Tibial artery (tissue), 4 donors: ENCODE measurements at regions not wholly inside any gene's neighbourhood (a gene's known extent, or its start where the extent isn't known, plus 50 kb on each side); places are given as distances from the start of the nearest gene placed in this dataset.

Experiments
- DNase-seq, 2 donors: peaks; one replicate each; pipeline ENCODE4 v3.0.0-alpha.2; 2019
- H3K27ac ChIP-seq, 2 donors: fragments of 200-600 bp; sonication (generic) in 1 of 2; 1 replicate in 1 of 2; 2 replicates in 1 of 2; pipeline ENCODE4 v1.5.1; 2018 to 2019; ENCODE audit warnings: mild to moderate bottlenecking in 1 of 2
- H3K27me3 ChIP-seq, 2 donors: fragments of 200-600 bp; sonication (generic) in 1 of 2; one replicate each; pipeline versions ENCODE4 v1.5.1 to v1.6.0; 2016 to 2019
- H3K36me3 ChIP-seq, 3 donors: fragments of 200-600 bp; sonication (generic) in 2 of 3; one replicate each; pipeline ENCODE4 v1.5.1; 2016 to 2019; ENCODE audit warnings: mild to moderate bottlenecking in 2 of 3
- H3K4me1 ChIP-seq, 4 donors: fragments of 200-600 bp; sonication (generic) in 2 of 4; 1 replicate in 3 of 4; 2 replicates in 1 of 4; pipeline ENCODE4 v1.5.1; 2016 to 2019
- H3K4me3 ChIP-seq, 2 donors: fragments of 200-600 bp; sonication (generic) in 1 of 2; 1 replicate in 1 of 2; 2 replicates in 1 of 2; pipeline ENCODE4 v1.5.1; 2018 to 2019; ENCODE audit warnings: mild to moderate bottlenecking in 2 of 2
- H3K9me3 ChIP-seq, 3 donors: fragments of 200-600 bp; sonication (generic) in 1 of 3; one replicate each; pipeline ENCODE4 v1.5.1; 2016 to 2019
- CTCF ChIP-seq, 2 experiments: fragments of 200-600 bp in 1 of 2; fragments of 450-650 bp in 1 of 2; IDR thresholded peaks; one replicate each; pipeline ENCODE4 v1.5.1; 2017 to 2019; ENCODE audit warnings: antibody characterized with exemption in 2 of 2, mild to moderate bottlenecking in 1 of 2, moderate library complexity in 1 of 2
- intact Hi-C: fragments of 100-400 bp; cut with DNase I; formaldehyde crosslinking; loops from one replicate; pipeline ENCODE4 v1.15.0; 2023; ENCODE audit warnings: low total_unique reads

DNA sequence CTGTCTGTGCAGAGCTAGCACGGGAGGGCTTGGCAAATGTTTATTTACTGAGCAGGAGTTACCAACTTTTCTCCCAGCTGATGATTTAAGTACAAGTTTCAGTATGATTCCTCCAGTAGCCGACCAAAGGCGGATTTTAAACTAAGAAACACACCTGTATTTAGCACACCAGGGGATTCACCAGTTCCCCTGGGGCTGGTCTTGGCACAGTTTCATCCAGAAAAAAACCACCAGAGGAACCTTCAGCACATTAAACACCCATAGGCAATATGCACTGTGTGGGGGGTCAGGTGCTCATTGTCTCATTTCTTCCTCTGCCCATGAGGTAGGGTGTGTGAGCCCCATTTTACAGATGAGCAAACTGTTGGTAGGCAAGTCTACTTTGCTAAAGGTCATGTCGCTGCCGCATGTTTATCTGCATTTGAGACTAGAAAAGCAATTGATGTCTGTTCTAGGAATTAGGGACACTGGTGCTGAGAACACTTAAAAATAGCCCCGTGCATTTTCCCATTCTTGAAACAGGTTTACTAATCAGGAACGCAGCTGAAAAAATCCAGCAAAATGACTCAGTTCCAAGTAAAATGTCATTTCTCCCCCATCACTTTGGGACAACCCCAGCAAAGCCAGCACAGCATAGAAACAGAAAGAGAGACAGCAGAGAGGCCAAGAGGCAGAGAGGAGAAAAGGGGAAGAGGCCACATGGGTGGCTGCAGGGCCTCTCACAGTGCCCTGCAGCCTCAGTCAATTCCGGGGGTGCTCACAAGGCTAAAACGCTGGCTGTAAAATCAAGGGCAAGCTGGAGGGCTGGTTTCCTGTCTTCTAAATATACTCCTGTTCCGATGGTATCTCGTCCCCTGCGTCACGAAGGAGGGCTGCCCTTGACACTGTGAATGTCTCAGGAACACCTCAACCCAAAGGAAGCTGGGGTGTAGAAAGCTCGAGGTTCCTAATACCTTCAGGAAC is 166.8 kb upstream of the ID2 start:
- DNase-seq: no peak
- peaks cover 0 to 5% (median 0%) of the 10 kb centered on the region in 3 donors for H3K36me3 ChIP-seq
- H3K4me1 ChIP-seq: no peaks in the 10 kb centered on the region
- H3K27ac ChIP-seq: no peak overlapping the region
- intact Hi-C loops: no loop called here
- TF ChIP-seq CTCF (IDR thresholded peaks at IDR 0.05): no peak
- peaks cover 0 to 10% (median 5%) of the 10 kb centered on the region in 3 donors for H3K9me3 ChIP-seq
- H3K4me3 ChIP-seq: no peak overlapping the region
- no peaks in the 10 kb centered on the region for H3K27me3 ChIP-seq

GRCh38 chr2:8515864-8516533 is 165.9 kb upstream of the ID2 start:
- no peak overlapping the region for H3K27ac ChIP-seq
- H3K36me3 ChIP-seq: peaks cover 0 to 5% (median 0%) of the 10 kb centered on the region in 3 donors
- H3K27me3 ChIP-seq: no peaks in the 10 kb centered on the region
- H3K4me1 ChIP-seq: no peaks in the 10 kb centered on the region
- H3K4me3 ChIP-seq: no peak overlapping the region
- no peak for DNase-seq
- H3K9me3 ChIP-seq: peaks cover 0 to 10% (median 5%) of the 10 kb centered on the region in 3 donors
- TF ChIP-seq CTCF (IDR thresholded peaks at IDR 0.05): no peak
- intact Hi-C loops: no loop called here

DNA sequence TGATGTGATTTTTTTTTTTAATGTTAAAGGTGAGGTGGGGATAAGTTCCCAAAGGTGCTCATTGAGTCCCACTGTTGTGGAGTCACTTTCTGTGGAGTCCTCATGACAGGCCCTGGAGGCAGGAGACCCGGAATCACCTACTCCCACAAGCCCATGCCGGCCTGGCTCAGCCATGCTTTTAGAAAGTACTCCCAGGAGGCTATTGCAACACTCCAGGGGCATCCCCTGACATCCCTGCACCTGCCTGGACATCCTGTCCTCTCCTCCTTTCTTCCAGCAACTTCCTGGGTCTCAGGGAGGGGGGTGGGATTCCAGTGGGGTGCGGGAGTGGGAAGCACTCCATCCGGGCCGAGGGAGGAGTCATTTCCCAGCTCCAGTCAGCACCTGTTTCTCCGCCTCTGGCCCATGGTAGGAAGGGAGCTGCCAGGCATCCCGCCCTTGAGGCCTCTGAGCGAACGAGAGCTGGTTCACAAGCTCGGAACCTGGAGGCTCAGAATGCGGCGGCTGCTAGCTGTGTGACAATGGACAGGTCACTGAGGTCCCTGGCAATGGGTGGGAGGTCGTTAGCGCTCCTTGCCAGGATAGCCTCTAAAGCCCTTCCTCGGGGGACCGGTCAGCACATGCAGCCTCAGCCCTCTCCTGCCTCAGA is 163.9 kb upstream of the ID2 start:
- Histone ChIP-seq H3K27ac (no peak overlapping the region), H3K4me3 (no peak overlapping the region), H3K36me3 (peaks cover 0 to 5% (median 0%) of the 10 kb centered on the region in 3 donors), H3K4me1 (no peaks in the 10 kb centered on the region), H3K27me3 (no peaks in the 10 kb centered on the region), H3K9me3 (peaks cover 0 to 10% (median 5%) of the 10 kb centered on the region in 3 donors)
- TF ChIP-seq CTCF (IDR thresholded peaks at IDR 0.05): no peak
- no peak for DNase-seq
- intact Hi-C loops: no loop called here

- Histone ChIP-seq H3K27ac (no peak overlapping the region), H3K9me3 (peaks cover 0 to 5% (median 0%) of the 10 kb centered on the region in 3 donors), H3K36me3 (no peaks in the 10 kb centered on the region), H3K27me3 (no peaks in the 10 kb centered on the region), H3K4me1 (no peaks in the 10 kb centered on the region), H3K4me3 (no peak overlapping the region)
- intact Hi-C loops: no loop called here
- no peak for TF ChIP-seq CTCF (IDR thresholded peaks at IDR 0.05)
- no peak for DNase-seq
Observed at GRCh38 chr2:8518979-8519668, 162.7 kb upstream of the ID2 start.

GRCh38 chr2:8520791-8521344 is 161.0 kb upstream of the ID2 start:
- Histone ChIP-seq H3K27me3 (no peaks in the 10 kb centered on the region), H3K9me3 (no peaks in the 10 kb centered on the region), H3K4me3 (no peak overlapping the region), H3K36me3 (no peaks in the 10 kb centered on the region), H3K4me1 (peaks cover 0 to 7% (median 2%) of the 10 kb centered on the region in 4 donors), H3K27ac (no peak overlapping the region)
- DNase-seq: no peak
- no peak for TF ChIP-seq CTCF (IDR thresholded peaks at IDR 0.05)
- intact Hi-C loops: no loop called here
